HCT116 (cell line): ENCODE measurements at regions not wholly inside any gene's neighbourhood (a gene's known extent, or its start where the extent isn't known, plus 50 kb on each side); places are given as distances from the start of the nearest gene placed in this dataset.

Experiments used
- ATAC-seq: fragments of 200-7000 bp; cut with Tn5 transposase; 2 replicates; pipeline ENCODE4 v1.9.1; 2020; ENCODE audit warnings: mild to moderate bottlenecking, moderate library complexity
- BruUV-seq: library from RNA; stranded (reverse); fragments of 400-500 nt; replicated peaks from 2 replicates; lab custom pipeline; 2021; lab: Mats Ljungman, UMichigan
- CTCF ChIA-PET: fragments of 300-600 bp; sonication (Branson Sonifier 250); formaldehyde crosslinking; loops from one replicate; lab custom pipeline; 2021; ENCODE audit warnings: antibody characterized with exemption; lab: Charles Lee
- POLR2A ChIA-PET: fragments of 300-600, 350-600 bp; sonication (Branson Sonifier 250); formaldehyde crosslinking; loops from one replicate; lab custom pipeline; 2021; ENCODE audit warnings: antibody characterized with exemption; lab: Charles Lee
- RAD21 ChIA-PET, 2 experiments: fragments of 300-600 bp; sonication (Branson Sonifier 250); formaldehyde crosslinking; loops; one replicate each; lab custom pipeline; 2023; ENCODE audit warnings: low total read pairs in 2 of 2; ENCODE audit not compliant: uncharacterized antibody in 2 of 2, unreplicated experiment in 2 of 2, low non-redundant PET in 1 of 2; lab: Charles Lee
- DNase-seq: peaks from one replicate; pipeline ENCODE4 v3.0.0-alpha.2; 2010; ENCODE audit warnings: low read depth, low spot score
- H2AFZ ChIP-seq: fragments of 200-600 bp; shearing (Covaris generic), sonication (generic); 2 replicates; pipeline ENCODE4 v1.6.1; 2017; ENCODE audit warnings: low read depth, mixed run types, mixed read lengths, antibody characterized with exemption, low read length; ENCODE audit not compliant: poor library complexity, severe bottlenecking
- H3K27ac ChIP-seq: 2 replicates; pipeline ENCODE4 v1.5.1; 2012; ENCODE audit warnings: low read depth, low read length
- H3K27me3 ChIP-seq: fragments of 200-600 bp; sonication (generic); 2 replicates; pipeline ENCODE4 v1.6.1; 2016; ENCODE audit warnings: mixed run types, low read length, mixed read lengths; ENCODE audit not compliant: insufficient read depth
- H3K36me3 ChIP-seq, 2 experiments: fragments of 200-500 bp in 1 of 2; fragments of 200-600 bp in 1 of 2; sonication (Bioruptor generic) in 1 of 2; sonication (generic) in 1 of 2; 2 replicates each; pipeline versions ENCODE4 v1.5.1 to v1.6.1; 2014 to 2016; ENCODE audit warnings: low read length in 2 of 2, inconsistent platforms in 1 of 2, mixed read lengths in 1 of 2, mixed run types in 1 of 2; ENCODE audit not compliant: insufficient read depth in 2 of 2, control insufficient read depth in 1 of 2
- H3K4me1 ChIP-seq, 2 experiments: fragments of 200-600 bp in 1 of 2; sonication (generic) in 1 of 2; 2 replicates each; pipeline versions ENCODE4 v1.5.1 to v1.6.1; 2012 to 2017; ENCODE audit warnings: low read length in 2 of 2, inconsistent platforms in 1 of 2, mild to moderate bottlenecking in 1 of 2, mixed read lengths in 1 of 2, mixed run types in 1 of 2, moderate library complexity in 1 of 2; ENCODE audit not compliant: insufficient read depth in 2 of 2, control insufficient read depth in 1 of 2
- H3K4me2 ChIP-seq: fragments of 200-600 bp; sonication (generic); 2 replicates; pipeline ENCODE4 v1.6.1; 2017; ENCODE audit warnings: mixed run types, low read length, mixed read lengths
- H3K4me3 ChIP-seq, 2 experiments: fragments of 200-600 bp in 1 of 2; sonication (generic) in 1 of 2; replicated peaks in 1 of 2; 2 replicates each; pipeline ENCODE4 v1.5.1; 2011 to 2016; ENCODE audit warnings: low read length in 2 of 2, control low read depth in 1 of 2, low read depth in 1 of 2, mild to moderate bottlenecking in 1 of 2, mixed read lengths in 1 of 2, mixed run types in 1 of 2
- H3K79me2 ChIP-seq: fragments of 200-600 bp; sonication (generic); 2 replicates; pipeline ENCODE4 v1.6.1; 2017; ENCODE audit warnings: mild to moderate bottlenecking, mixed run types, low read length, moderate library complexity, mixed read lengths; ENCODE audit not compliant: insufficient read depth
- H3K9ac ChIP-seq: fragments of 200-600 bp; sonication (generic); 2 replicates; pipeline ENCODE4 v1.6.1; 2016; ENCODE audit warnings: low read length, mixed read lengths
- H3K9me2 ChIP-seq: fragments of 200-600 bp; sonication (generic), shearing (Covaris generic); 2 replicates; pipeline ENCODE4 v1.6.1; 2017; ENCODE audit warnings: mixed run types, mild to moderate bottlenecking, moderate library complexity; ENCODE audit not compliant: insufficient read depth
- H3K9me3 ChIP-seq, 2 experiments: fragments of 200-500 bp in 1 of 2; fragments of 200-600 bp in 1 of 2; sonication (Bioruptor generic) in 1 of 2; sonication (generic) in 1 of 2; 2 replicates each; pipeline ENCODE4 v1.6.1; 2014 to 2017; ENCODE audit warnings: low read length in 2 of 2, mixed read lengths in 2 of 2, inconsistent platforms in 1 of 2, low read depth in 1 of 2, mild to moderate bottlenecking in 1 of 2, mixed run types in 1 of 2, moderate library complexity in 1 of 2; ENCODE audit not compliant: control insufficient read depth in 1 of 2, insufficient read depth in 1 of 2
- H4K20me1 ChIP-seq: fragments of 200-600 bp; sonication (generic), shearing (Covaris generic); 2 replicates; pipeline ENCODE4 v1.6.1; 2017; ENCODE audit warnings: mixed run types, mild to moderate bottlenecking, moderate library complexity; ENCODE audit not compliant: insufficient read depth
- CBX3 ChIP-seq: IDR thresholded peaks from 2 replicates; pipeline ENCODE4 v1.6.1; 2012; ENCODE audit warnings: low read depth
- CEBPB ChIP-seq: IDR thresholded peaks from 2 replicates; pipeline ENCODE4 v1.6.1; 2012; ENCODE audit warnings: low read depth
- EGR1 ChIP-seq: IDR thresholded peaks from 2 replicates; pipeline ENCODE4 v1.6.1; 2012; ENCODE audit warnings: low read depth
- EZH2 ChIP-seq: fragments of 200-600 bp; sonication (generic); IDR thresholded peaks from 2 replicates; pipeline ENCODE4 v1.6.1; 2017; ENCODE audit warnings: antibody characterized with exemption, mixed run types
- FOSL1 ChIP-seq: IDR thresholded peaks from 2 replicates; pipeline ENCODE4 v1.6.1; 2012; ENCODE audit warnings: low read depth
- JUND ChIP-seq: IDR thresholded peaks from 2 replicates; pipeline ENCODE4 v1.6.1; 2012
- POLR2A ChIP-seq: IDR thresholded peaks from 2 replicates; pipeline ENCODE4 v1.7.0; 2011; ENCODE audit warnings: borderline replicate concordance; ENCODE audit not compliant: insufficient read depth, insufficient read length; ENCODE audit errors: extremely low read depth
- POLR2AphosphoS5 ChIP-seq: IDR thresholded peaks from 2 replicates; pipeline ENCODE4 v1.6.1; 2011; ENCODE audit warnings: mild to moderate bottlenecking, low read depth, low read length, moderate library complexity
- RAD21 ChIP-seq: IDR thresholded peaks from 2 replicates; pipeline ENCODE4 v1.6.1; 2012; ENCODE audit warnings: low read depth, mild to moderate bottlenecking
- SIN3A ChIP-seq: IDR thresholded peaks from 2 replicates; pipeline ENCODE4 v1.6.1; 2012; ENCODE audit warnings: low read depth
- SP1 ChIP-seq: IDR thresholded peaks from 2 replicates; pipeline ENCODE4 v1.6.1; 2012; ENCODE audit warnings: low read depth
- SRF ChIP-seq: IDR thresholded peaks from 2 replicates; pipeline ENCODE4 v1.6.1; 2012; ENCODE audit warnings: low read depth
- TCF7L2 ChIP-seq: IDR thresholded peaks from 2 replicates; pipeline ENCODE4 v1.7.0; 2011; ENCODE audit warnings: borderline replicate concordance, inconsistent platforms; ENCODE audit not compliant: insufficient read depth, insufficient read length; ENCODE audit errors: extremely low read depth
- YY1 ChIP-seq: IDR thresholded peaks from 2 replicates; pipeline ENCODE4 v1.6.1; 2011; ENCODE audit warnings: low read length, low read depth, moderate library complexity, mild to moderate bottlenecking; ENCODE audit not compliant: insufficient replicate concordance; ENCODE audit errors: extremely low read depth
- ZBTB33 ChIP-seq: IDR thresholded peaks from 2 replicates; pipeline ENCODE4 v1.6.1; 2011; ENCODE audit warnings: mild to moderate bottlenecking, low read length, moderate library complexity; ENCODE audit not compliant: insufficient replicate concordance; ENCODE audit errors: extremely low read depth
- ZNF274 ChIP-seq: fragments of 200-500 bp; sonication (Bioruptor generic); IDR thresholded peaks from 2 replicates; pipeline ENCODE4 v1.6.1; 2014; ENCODE audit warnings: mild to moderate bottlenecking, low read depth, low read length, inconsistent platforms
- intact Hi-C: fragments of 100-400 bp; cut with micrococcal nuclease; formaldehyde crosslinking; loops from 2 replicates; pipeline ENCODE4 v1.10.0; 2022
- TF ChIP-seq, protein P1 (sequence below): IDR thresholded peaks from 2 replicates; pipeline ENCODE4 v1.6.1; 2012
- TF ChIP-seq, protein P2 (sequence below): IDR thresholded peaks from 2 replicates; pipeline ENCODE4 v1.6.1; 2012
- TF ChIP-seq, protein P3 (sequence below), 3 experiments: fragments of 200-600 bp in 1 of 3; sonication (generic) in 1 of 3; IDR thresholded peaks in 2 of 3; conservative IDR thresholded peaks in 1 of 3; 2 replicates each; pipeline ENCODE4 v1.5.1; 2012 to 2017; ENCODE audit warnings: low read depth in 2 of 3, low read length in 2 of 3, antibody characterized with exemption in 1 of 3, borderline replicate concordance in 1 of 3, control low read depth in 1 of 3, mild to moderate bottlenecking in 1 of 3, mixed read lengths in 1 of 3, mixed run types in 1 of 3, moderate library complexity in 1 of 3; ENCODE audit not compliant: insufficient read depth in 1 of 3

DNA sequence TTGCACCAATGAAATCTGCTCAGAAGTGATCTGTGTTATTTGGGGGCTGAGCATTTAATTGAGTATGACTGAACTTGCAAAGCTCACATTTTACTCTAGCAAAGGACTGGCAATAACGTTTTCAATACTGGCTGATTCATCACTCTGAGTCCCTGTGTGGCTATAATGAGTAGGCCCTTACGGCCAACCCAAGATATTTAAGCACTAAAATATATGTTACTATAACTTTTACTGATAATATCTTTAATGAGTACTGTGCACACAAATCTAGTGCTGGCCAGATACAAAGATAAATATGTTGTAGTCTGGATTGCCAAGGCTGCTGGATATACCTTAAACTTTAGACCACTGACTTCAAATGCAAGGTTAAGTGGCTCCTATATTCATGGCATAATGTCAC, 436.4 kb upstream of the KCNMB2 start:
- Histone ChIP-seq H3K27me3 (no peaks in the 10 kb centered on the region), H3K9me3 (no peaks in the 10 kb centered on the region), H3K4me2 (no peak overlapping the region), H3K4me1 (no peaks in the 10 kb centered on the region), H4K20me1 (no peaks in the 10 kb centered on the region), H3K9me2 (no peaks in the 10 kb centered on the region), H3K4me3 (no peak overlapping the region), H3K79me2 (no peaks in the 10 kb centered on the region), H3K27ac (no peak overlapping the region), H3K36me3 (no peaks in the 10 kb centered on the region), H2AFZ (no peak overlapping the region), H3K9ac (no peak overlapping the region)
- ChIA-PET CTCF (no interaction called here), POLR2A (no interaction called here), RAD21 (no interaction called here)
- no TSS peak for BruUV-seq
- DNase-seq, result no peak
- no peak for TF ChIP-seq ZNF274
- no peak for TF ChIP-seq POLR2AphosphoS5
- no peak for TF ChIP-seq CBX3
- no peak for TF ChIP-seq TCF7L2
- TF ChIP-seq, protein P1, sequence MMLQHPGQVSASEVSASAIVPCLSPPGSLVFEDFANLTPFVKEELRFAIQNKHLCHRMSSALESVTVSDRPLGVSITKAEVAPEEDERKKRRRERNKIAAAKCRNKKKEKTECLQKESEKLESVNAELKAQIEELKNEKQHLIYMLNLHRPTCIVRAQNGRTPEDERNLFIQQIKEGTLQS, result no peak
- no peak for TF ChIP-seq CEBPB
- intact Hi-C loops, result no loop called here
- no peak for ATAC-seq

DNA sequence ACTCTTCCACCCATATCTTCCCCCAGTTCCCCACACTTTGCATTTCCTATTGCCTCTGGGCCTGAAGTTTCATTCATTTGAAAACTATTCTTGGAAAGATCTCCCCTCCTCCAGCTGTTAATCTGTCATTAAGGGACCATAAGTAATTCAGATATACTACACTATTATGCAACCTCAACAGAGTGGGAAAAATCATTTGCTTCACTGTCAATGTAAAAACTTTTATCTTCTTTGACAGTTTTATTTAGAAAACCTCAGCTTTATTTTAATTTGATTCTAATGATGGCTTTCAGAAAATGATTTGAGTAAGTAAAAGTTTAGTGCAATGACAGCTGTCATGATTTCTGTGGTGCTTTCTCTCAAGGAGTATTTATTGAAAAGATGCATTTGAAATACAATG, 435.3 kb upstream of the KCNMB2 start:
- TF ChIP-seq ZBTB33, result no peak
- TF ChIP-seq POLR2AphosphoS5, result no peak
- TF ChIP-seq RAD21, result no peak
- TF ChIP-seq, protein P2, sequence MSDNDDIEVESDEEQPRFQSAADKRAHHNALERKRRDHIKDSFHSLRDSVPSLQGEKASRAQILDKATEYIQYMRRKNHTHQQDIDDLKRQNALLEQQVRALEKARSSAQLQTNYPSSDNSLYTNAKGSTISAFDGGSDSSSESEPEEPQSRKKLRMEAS, result no peak
- TF ChIP-seq, protein P3, sequence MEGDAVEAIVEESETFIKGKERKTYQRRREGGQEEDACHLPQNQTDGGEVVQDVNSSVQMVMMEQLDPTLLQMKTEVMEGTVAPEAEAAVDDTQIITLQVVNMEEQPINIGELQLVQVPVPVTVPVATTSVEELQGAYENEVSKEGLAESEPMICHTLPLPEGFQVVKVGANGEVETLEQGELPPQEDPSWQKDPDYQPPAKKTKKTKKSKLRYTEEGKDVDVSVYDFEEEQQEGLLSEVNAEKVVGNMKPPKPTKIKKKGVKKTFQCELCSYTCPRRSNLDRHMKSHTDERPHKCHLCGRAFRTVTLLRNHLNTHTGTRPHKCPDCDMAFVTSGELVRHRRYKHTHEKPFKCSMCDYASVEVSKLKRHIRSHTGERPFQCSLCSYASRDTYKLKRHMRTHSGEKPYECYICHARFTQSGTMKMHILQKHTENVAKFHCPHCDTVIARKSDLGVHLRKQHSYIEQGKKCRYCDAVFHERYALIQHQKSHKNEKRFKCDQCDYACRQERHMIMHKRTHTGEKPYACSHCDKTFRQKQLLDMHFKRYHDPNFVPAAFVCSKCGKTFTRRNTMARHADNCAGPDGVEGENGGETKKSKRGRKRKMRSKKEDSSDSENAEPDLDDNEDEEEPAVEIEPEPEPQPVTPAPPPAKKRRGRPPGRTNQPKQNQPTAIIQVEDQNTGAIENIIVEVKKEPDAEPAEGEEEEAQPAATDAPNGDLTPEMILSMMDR (IDR thresholded peaks at IDR 0.05 in 2 of 3, conservative IDR thresholded peaks at IDR 0.05 in 1 of 3; ENCODE audit: borderline replicate concordance in 1 of 3, insufficient read depth in 1 of 3, low read depth in 2 of 3, low read length in 2 of 3), result no peak
- no peak for TF ChIP-seq POLR2A
- TF ChIP-seq CBX3, result no peak
- TF ChIP-seq EZH2, result no peak
- no peak for TF ChIP-seq YY1
- no peak for TF ChIP-seq SP1
- TF ChIP-seq FOSL1, result no peak
- no peak for TF ChIP-seq JUND
- TF ChIP-seq SIN3A, result no peak
- TF ChIP-seq EGR1, result no peak
- no peak for TF ChIP-seq SRF
- Histone ChIP-seq H3K79me2 (no peaks in the 10 kb centered on the region), H3K9ac (no peak overlapping the region), H3K36me3 (no peaks in the 10 kb centered on the region), H3K4me3 (no peak overlapping the region), H4K20me1 (no peaks in the 10 kb centered on the region), H3K4me2 (no peak overlapping the region), H3K9me3 (no peaks in the 10 kb centered on the region), H3K9me2 (no peaks in the 10 kb centered on the region), H2AFZ (no peak overlapping the region), H3K27me3 (no peaks in the 10 kb centered on the region), H3K4me1 (no peaks in the 10 kb centered on the region), H3K27ac (no peak overlapping the region)
- intact Hi-C loops, result no loop called here
- RAD21 ChIA-PET, result no interaction called here
- CTCF ChIA-PET, result no interaction called here
- ATAC-seq, result no peak
- no TSS peak for BruUV-seq
- no peak for DNase-seq
- POLR2A ChIA-PET, result no interaction called here
